Activated CD8-positive, alpha-beta memory T cell treated with anti-CD3 and anti-CD28 coated beads, Interleukin-2, amount 10 ng/mL, durations not matched to agents 7 days and 5 days (primary cell): ENCODE measurements at regions not wholly inside any gene's neighbourhood (a gene's known extent, or its start where the extent isn't known, plus 50 kb on each side); places are given as distances from the start of the nearest gene placed in this dataset.

Source experiments
- ATAC-seq: fragments of 150-1000 bp; cut with Tn5 transposase; one replicate; pipeline ENCODE4 v1.10.0; 2021; ENCODE audit warnings: moderate library complexity
- CTCF ChIA-PET: fragments of 350-600 bp; sonication (Branson Sonifier 250); formaldehyde crosslinking; loops from one replicate; lab custom pipeline; 2021; ENCODE audit warnings: antibody characterized with exemption; lab: Charles Lee
- DNase-seq: peaks from one replicate; pipeline ENCODE4 v3.0.0-alpha.2; 2020
- H3K27ac Mint-ChIP-seq: one replicate; pipeline ENCODE4 v1.8.0; 2021; ENCODE audit warnings: mild to moderate bottlenecking, mixed read lengths
- H3K27me3 Mint-ChIP-seq: one replicate; pipeline ENCODE4 v1.8.0; 2021; ENCODE audit warnings: mixed read lengths
- H3K36me3 Mint-ChIP-seq: one replicate; pipeline ENCODE4 v1.8.0; 2021; ENCODE audit warnings: mild to moderate bottlenecking, mixed read lengths
- H3K4me1 Mint-ChIP-seq: one replicate; pipeline ENCODE4 v1.8.0; 2021; ENCODE audit warnings: mixed read lengths
- H3K4me3 Mint-ChIP-seq: one replicate; pipeline ENCODE4 v1.8.0; 2021; ENCODE audit warnings: mild to moderate bottlenecking, moderate library complexity, mixed read lengths
- H3K9me3 Mint-ChIP-seq: one replicate; pipeline ENCODE4 v1.8.0; 2022; ENCODE audit warnings: low read depth, mixed read lengths

DNA sequence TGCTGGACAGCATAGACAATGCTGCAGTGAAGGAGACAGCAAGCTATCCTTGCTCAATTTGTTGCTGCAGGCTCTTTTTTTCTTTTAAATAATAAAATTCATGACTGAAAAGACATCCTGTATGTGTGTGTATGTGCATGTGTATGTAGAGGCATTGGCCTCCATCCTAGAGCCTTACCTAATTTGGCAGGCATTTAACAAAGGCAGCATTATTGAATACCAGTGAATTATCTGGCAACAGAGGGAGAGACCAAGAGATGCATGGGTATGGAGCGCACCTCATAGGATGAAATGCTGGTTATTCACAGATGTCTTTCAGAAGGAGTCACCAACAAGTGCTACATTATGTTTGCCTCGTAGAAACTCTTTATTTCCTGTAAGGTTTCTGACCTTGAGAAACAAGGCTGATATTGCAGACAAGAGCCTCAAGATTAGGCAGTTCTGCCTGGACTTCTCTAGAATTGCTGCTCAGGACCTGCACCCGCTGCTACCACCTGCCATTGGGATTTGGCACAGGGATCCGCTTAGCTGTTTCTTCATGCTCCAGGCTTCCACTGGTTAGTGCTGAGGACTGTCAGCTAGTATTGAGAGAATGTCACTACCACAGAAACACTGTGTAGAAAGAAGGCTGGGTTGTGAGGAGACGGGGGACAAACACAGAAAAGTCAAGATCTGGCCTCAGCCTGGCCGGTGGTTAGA is 247.7 kb upstream of the RFX3 start:
- ATAC-seq (no peak), DNase-seq (no peak)
- CTCF ChIA-PET: no interaction called here
- no peaks in the 10 kb centered on the region for H3K9me3 Mint-ChIP-seq
- H3K4me3 Mint-ChIP-seq: no peak overlapping the region
- H3K36me3 Mint-ChIP-seq: no peaks in the 10 kb centered on the region
- no peak overlapping the region for H3K27ac Mint-ChIP-seq
- H3K4me1 Mint-ChIP-seq: no peaks in the 10 kb centered on the region
- H3K27me3 Mint-ChIP-seq: peaks cover 17% of the 10 kb centered on the region

DNA sequence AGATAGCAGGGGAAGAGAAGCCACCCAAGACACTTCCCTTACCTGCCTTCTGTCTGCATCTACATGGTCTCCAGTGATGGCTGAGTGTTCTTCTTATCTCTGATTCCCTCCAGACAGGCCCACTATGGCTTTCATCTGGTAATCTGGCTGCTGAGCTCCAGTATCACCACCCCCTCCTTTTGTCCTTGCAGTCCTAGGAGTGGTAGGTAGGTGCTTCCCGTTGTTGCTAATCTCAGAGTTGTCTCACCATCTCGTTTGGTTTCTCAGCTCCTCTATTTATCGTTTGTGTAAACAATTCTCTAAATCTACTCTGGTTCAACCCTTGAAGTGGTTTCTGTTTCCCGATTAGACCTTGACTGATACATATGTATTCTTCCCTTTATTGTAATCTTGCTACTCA is 243.8 kb upstream of the RFX3 start:
- CTCF ChIA-PET: no interaction called here
- Mint-ChIP-seq H3K27me3 (peaks cover 10% of the 10 kb centered on the region), H3K9me3 (no peaks in the 10 kb centered on the region), H3K4me3 (no peak overlapping the region), H3K27ac (no peak overlapping the region), H3K36me3 (no peaks in the 10 kb centered on the region), H3K4me1 (no peaks in the 10 kb centered on the region)
- DNase-seq (no peak), ATAC-seq (no peak)

DNA sequence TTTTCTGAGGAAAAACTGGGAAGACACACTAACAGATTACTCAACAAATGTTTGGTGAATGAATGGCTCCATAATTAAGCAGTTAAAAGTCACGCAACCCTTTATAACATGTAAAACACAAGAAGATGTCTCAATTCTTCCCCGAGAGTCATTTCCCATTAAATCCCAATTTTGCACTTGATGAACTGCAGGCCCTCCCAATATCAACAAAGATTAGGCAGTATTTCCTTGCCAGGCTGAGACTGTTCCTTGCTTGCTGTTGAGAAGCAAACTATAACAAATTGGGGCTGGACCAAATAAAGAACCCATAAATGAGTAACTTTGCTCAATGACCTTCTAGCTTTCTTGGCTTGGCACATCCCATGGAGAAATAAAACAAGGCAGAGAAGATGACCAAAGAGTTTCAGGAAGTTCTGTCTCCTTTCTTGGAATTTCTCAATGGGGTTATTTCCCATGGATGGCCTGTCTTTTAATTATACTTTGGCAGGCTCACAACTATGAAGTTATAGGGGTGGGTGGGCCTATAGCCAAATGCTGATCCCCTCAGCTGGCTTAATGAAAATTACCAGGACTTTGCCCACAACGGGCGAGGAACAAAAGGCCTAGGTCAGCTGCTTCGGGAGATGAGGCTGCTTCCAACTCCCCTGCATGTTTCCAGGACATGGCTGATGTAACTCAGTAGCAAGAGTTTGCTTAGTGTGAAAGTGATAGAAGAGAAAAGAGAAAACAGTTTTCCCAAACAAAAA is 243.1 kb upstream of the RFX3 start:
- no peak for ATAC-seq
- H3K4me1 Mint-ChIP-seq: no peaks in the 10 kb centered on the region
- no peaks in the 10 kb centered on the region for H3K9me3 Mint-ChIP-seq
- CTCF ChIA-PET: no interaction called here
- H3K4me3 Mint-ChIP-seq: no peak overlapping the region
- H3K36me3 Mint-ChIP-seq: no peaks in the 10 kb centered on the region
- DNase-seq: no peak
- H3K27me3 Mint-ChIP-seq: peaks cover 10% of the 10 kb centered on the region
- no peak overlapping the region for H3K27ac Mint-ChIP-seq

DNA sequence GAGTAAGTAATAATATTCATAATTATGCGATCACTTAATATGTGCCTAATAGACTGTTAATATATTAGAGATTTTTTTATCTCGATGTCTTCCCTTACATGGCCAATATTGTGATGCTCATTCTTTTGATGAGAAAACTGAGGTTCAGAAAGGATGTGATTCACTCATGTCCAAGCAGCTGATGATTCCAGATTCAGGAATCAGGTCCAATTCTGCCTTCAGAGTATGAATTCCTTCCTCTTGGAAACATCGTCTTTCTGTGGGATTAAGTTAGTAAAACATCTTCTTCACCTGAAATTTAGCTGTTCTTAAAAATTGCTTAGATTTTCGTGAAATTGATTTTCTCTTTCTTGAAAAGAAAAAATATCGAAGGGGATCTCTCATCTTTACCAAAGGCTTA is 242.5 kb upstream of the RFX3 start:
- H3K27ac Mint-ChIP-seq: no peak overlapping the region

DNA sequence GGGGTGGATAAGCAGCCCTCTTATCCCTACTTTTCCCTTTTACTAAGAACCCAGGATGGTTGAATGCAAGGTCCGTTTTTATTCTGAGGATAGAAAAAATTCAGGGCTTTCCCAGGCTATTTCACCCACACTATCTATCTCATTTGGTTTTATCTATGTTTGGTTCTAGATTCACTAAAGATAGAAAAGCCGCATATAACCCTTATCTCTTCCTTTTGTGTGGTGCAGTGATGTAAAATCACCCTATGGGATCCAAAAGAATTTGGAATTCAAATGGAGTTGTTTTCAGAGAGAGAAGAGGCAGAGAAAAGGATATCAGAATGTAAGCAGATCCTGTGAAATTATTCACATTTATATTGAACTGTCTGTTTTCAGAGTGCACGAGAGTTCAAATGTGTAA is 236.3 kb upstream of the RFX3 start:
- CTCF ChIA-PET: no interaction called here
- DNase-seq (no peak), ATAC-seq (no peak)
- Mint-ChIP-seq H3K4me1 (peaks cover 18% of the 10 kb centered on the region), H3K9me3 (no peaks in the 10 kb centered on the region), H3K36me3 (peaks cover 3% of the 10 kb centered on the region), H3K27me3 (peaks cover 14% of the 10 kb centered on the region), H3K27ac (no peak overlapping the region), H3K4me3 (no peak overlapping the region)

More for the DNA sequence above, 242.5 kb upstream of the RFX3 start:
- H3K4me1 Mint-ChIP-seq: no peaks in the 10 kb centered on the region
- no peak overlapping the region for H3K4me3 Mint-ChIP-seq
- CTCF ChIA-PET: no interaction called here
- ATAC-seq (no peak), DNase-seq (no peak)
- H3K9me3 Mint-ChIP-seq: no peaks in the 10 kb centered on the region
- H3K27me3 Mint-ChIP-seq: peaks cover 10% of the 10 kb centered on the region
- no peaks in the 10 kb centered on the region for H3K36me3 Mint-ChIP-seq

DNA sequence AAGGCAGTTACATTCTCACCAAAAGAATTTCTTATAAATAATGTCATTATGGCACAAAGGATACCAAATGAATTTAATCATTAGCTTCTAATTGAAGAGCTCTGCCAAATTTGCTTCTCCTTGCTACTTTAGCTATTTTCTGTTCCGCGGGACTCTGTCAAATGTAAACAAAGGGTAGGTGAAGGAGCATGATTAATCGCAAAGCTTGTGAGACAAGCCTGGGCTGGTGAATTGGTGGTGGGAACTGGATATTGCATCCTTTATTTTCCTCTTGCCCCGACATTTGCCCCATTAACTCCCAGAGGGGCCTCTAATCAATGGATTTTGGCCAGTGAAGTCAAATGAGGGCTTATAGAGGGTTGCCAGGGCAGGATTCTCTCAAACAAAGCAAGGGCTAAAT is 234.2 kb upstream of the RFX3 start:
- Mint-ChIP-seq H3K9me3 (no peaks in the 10 kb centered on the region), H3K36me3 (peaks cover 3% of the 10 kb centered on the region), H3K4me1 (peaks cover 18% of the 10 kb centered on the region), H3K4me3 (no peak overlapping the region), H3K27me3 (peaks cover 9% of the 10 kb centered on the region), H3K27ac (no peak overlapping the region)
- CTCF ChIA-PET: no interaction called here
- ATAC-seq: no peak
- no peak for DNase-seq

DNA sequence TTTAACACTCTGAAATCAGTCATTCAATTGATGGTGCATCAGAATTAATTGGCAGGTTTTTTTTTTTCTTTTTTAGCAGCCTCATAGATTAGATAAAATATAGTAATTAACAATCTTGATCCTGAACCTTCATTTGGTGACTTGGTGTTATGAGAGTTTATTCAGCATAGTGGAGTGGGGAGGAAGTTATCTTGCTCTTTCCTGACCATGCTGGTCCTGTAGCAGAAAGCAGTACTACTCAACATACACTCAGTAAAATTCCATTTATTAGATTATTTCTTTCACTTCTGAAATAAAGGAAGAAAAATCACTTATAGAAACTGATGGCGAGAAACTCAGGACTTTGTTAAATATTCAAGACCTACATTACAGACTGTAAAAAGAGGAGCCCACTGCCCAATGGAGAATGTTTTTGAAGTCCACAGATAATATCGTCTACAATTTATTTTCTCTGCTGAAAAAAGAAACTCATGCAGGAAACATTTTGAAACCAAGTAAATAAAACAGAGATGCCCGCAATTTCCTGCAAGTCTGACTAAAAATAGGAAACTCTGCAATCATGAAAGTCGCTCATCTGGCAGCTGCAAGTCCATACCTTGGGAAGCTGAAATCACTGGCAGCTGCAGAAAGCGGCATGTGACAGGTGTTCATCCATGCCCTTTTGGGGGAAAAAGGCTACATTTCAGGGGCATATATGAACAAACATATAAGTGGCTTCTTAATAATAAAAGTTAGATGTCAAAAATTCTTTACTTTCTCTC is 233.2 kb upstream of the RFX3 start:
- Mint-ChIP-seq H3K27me3 (peaks cover 9% of the 10 kb centered on the region), H3K9me3 (no peaks in the 10 kb centered on the region), H3K4me3 (peak overlapping the region; percentile 16), H3K36me3 (peaks cover 3% of the 10 kb centered on the region), H3K27ac (peak overlapping the region; percentile 4), H3K4me1 (peaks cover 18% of the 10 kb centered on the region)
- ATAC-seq (peak; percentile 42), DNase-seq (peak; percentile 40)
- CTCF ChIA-PET: no interaction called here

DNA sequence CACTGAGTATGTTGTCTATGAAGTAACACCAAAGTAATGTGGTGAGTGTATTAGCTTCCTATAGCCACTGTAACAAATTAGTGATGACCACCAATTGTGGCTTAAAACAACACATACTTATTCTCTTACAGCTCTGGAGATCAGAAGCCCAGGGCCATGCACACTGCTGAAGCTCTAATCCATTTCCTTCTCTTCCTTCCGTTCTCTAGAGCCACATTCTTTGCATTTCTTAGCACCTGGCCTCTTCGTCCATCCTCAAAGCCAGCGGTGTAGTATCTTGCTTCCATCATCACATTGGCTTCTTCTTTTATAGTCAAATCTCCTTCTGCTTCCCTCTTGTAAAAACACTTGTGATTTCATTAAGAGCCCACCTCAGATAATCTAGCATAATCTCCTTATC is 230.3 kb upstream of the RFX3 start:
- ATAC-seq (no peak), DNase-seq (no peak)
- Mint-ChIP-seq H3K4me1 (peaks cover 23% of the 10 kb centered on the region), H3K9me3 (no peaks in the 10 kb centered on the region), H3K27me3 (peaks cover 13% of the 10 kb centered on the region), H3K4me3 (no peak overlapping the region), H3K27ac (no peak overlapping the region), H3K36me3 (peaks cover 3% of the 10 kb centered on the region)
- CTCF ChIA-PET: interaction anchor here (0.6 kb wide), 1 partner anchor 12 kb away, joined by 3 read pairs; no protein-coding TSS in a partner anchor

DNA sequence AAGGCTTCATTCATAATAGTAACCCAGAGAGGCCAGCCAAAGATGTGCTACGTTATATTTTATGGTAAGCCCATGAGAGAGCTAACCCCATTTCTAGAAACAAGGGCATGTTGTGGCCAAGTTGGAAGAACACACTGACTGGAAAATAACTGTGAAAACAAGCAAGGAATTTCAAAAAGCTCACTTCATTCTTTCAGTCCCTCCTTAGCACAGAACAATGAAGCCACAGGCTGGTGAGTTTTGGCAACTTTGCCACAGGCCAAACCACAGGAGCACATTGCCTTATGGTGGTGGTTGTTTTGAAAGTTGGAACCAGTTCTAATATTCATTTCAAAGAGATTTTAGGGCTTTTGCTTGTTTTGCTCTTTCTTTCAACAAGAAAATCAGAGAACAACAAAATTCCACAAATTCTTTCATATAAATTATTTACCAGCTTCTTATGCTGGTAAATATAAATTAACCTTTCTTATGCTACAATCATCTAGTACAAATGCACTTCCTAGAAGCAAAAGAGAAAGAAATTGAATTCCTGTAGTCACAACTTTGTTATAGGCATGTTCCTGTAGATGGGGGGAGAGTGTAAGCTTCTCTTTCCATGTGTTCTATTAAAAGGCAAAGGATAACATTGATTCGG is 225.4 kb upstream of the RFX3 start:
- Mint-ChIP-seq H3K27me3 (peaks cover 5% of the 10 kb centered on the region), H3K36me3 (no peaks in the 10 kb centered on the region), H3K27ac (no peak overlapping the region), H3K4me3 (no peak overlapping the region), H3K4me1 (peaks cover 14% of the 10 kb centered on the region), H3K9me3 (no peaks in the 10 kb centered on the region)
- CTCF ChIA-PET: no interaction called here
- no peak for ATAC-seq
- peak; percentile 49 for DNase-seq

DNA sequence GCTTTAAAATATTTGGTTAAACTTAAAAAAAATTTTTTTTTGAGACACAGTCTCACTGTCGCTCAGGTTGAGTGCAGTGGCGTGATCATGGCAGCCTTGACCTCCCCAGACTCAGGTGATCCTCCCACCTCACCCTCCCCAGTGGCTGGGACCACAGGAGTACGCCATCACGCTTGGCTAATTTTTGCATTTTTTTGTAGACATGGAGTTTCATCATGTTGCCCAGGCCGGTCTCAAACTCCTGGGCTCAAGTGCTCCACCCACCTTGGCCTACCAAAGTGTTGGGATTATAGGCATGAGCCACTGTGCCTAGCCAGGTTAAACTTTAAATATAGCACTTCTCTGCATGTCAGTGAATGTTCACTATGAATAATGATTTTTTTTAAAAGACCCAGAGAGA is 224.5 kb upstream of the RFX3 start:
- ATAC-seq (no peak), DNase-seq (no peak)
- Mint-ChIP-seq H3K27me3 (peaks cover 3% of the 10 kb centered on the region), H3K4me3 (no peak overlapping the region), H3K4me1 (peaks cover 17% of the 10 kb centered on the region), H3K27ac (no peak overlapping the region), H3K9me3 (no peaks in the 10 kb centered on the region), H3K36me3 (no peaks in the 10 kb centered on the region)
- CTCF ChIA-PET: no interaction called here

DNA sequence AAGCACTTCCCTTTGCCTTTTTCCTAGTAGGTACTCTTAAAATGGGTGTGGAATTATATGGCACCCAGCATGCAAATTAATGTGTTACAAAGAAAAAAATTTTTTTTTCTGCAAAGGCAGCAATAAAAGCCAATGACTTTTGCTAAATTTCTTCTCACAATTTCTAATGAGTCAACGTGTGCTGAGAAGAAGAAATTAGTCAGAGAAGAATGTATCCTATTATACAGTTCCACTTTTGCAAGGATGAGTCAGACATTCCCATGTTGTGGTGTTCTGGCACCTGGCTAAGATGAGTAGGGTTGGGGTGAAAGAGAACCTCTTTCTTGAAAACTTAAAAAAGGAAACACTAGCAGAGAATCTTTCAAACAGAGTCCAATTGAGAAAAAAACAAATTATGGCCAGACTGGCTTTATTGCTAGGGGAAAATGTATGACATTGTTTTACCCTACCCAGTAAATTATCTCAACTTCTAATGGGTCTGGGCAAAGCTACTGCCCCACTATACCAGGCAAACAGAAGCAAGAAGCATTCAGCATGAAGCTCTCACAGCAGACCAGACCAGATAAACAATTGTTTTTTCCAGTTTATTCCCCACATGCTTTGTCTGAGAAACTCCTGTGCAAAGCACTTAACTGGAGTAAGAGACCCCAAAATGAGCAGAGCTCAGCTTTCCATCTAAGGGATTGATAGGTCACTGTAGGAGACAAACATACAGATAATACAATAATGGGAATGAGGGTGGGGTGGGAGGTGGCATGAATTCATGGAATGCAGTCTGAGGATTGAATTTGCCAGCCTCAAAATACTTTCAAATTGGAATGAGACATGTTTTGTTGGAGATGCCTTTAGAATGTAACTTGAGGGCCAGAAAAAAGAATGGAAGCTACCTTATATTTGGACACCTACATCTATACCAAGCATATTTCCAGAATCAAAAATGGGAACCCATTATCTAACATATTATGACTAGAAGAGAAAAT is 220.8 kb upstream of the RFX3 start:
- Mint-ChIP-seq H3K4me1 (peaks cover 16% of the 10 kb centered on the region), H3K27ac (no peak overlapping the region), H3K36me3 (no peaks in the 10 kb centered on the region), H3K4me3 (no peak overlapping the region), H3K27me3 (peaks cover 4% of the 10 kb centered on the region), H3K9me3 (no peaks in the 10 kb centered on the region)
- ATAC-seq (peak; percentile 51), DNase-seq (no peak)
- CTCF ChIA-PET: no interaction called here

DNA sequence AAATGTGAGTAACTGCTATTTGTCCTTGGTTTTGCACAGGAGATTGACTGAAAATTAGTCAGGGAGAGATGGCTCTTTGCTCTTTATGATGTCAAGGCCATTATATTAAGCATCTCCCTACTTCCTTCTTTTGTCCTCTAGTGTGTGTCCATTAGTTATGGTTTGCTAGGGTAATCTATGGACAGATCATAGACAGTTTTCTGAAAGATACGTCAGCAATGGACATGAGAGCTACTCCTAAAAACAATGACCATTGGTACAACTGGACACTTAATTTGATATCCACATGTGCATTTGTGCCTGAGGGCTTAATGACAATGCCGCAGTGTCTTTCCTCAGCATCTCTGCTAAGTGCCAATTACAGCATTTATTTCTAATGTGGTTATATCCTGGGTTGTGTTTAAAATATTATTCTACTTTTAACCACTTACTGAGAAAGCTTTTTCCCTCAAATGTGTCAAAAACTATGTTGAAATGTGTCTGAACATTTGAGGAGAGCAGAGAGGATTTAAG is 218.2 kb upstream of the RFX3 start:
- H3K36me3 Mint-ChIP-seq: no peaks in the 10 kb centered on the region
- no peak for DNase-seq
- peaks cover 4% of the 10 kb centered on the region for H3K27me3 Mint-ChIP-seq
- CTCF ChIA-PET: interaction anchor here (0.9 to 1.0 kb wide), 2 partner anchors 12 kb away, joined by 3 read pairs; no protein-coding TSS in a partner anchor
- no peak overlapping the region for H3K4me3 Mint-ChIP-seq
- ATAC-seq: no peak
- H3K9me3 Mint-ChIP-seq: no peaks in the 10 kb centered on the region
- H3K27ac Mint-ChIP-seq: no peak overlapping the region
- peaks cover 14% of the 10 kb centered on the region for H3K4me1 Mint-ChIP-seq
